ENCODE measurements at regions not wholly inside any gene's neighbourhood (a gene's known extent, or its start where the extent isn't known, plus 50 kb on each side); places are given as distances from the start of the nearest gene placed in this dataset.
"Not testable (repeated sequence)": the region's sequence is repeated elsewhere in the genome, so short reads cannot be mapped to it uniquely, and the experiment has no call there.

DNA sequence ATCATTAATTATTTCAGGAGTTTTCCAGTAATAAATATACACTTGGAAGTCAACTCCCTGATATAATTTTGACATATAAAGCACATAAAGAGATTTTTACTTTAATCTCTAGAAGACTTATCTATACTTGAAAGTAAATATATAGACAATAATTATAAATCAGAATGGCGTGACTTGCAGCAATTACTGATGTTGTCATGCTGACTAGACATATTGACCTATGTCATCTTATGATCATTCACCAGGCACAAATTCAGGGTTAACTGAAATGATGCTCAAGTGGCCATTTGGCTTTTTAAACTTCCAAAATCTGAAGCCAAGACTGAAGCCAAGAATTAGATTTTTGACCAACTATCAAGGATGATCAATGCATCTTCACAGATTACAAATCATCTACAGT lies 192.2 kb downstream of the MCHR2 start:
- DNase-seq (ENCODE audit: low read depth in 4 of 4, low spot score in 2 of 4), result no peak

DNA sequence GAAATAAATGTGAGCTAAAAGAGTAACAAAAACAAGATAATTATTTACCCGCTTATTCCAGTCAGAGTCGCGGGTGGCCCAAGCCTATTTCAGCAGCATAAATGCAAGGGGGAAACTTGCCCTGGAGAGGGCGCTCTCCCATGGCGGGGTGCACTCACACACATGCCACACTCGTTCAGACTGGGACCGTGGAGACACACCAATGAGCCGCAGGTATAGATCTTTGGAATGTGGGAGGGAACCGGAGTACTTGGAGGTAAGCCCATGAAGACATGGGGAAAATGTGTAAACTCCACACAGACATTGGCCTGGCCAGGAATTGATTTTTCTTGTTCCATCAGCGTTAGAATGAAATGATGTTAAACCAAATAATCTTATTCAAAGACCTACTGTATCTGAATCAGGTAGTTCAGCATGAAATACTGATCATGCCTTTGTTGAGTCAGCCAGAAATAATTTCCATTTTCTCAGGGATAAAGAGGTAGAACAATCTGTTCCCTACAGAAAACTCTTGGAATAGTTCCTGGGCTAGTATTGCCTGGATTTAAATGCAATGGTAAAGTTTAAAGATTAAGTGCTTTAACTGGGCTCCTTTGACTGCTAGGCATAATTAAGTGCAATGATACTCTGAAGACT lies 191.5 kb downstream of the MCHR2 start:
- DNase-seq (ENCODE audit: low read depth in 4 of 4, low spot score in 2 of 4), result no peak

DNA sequence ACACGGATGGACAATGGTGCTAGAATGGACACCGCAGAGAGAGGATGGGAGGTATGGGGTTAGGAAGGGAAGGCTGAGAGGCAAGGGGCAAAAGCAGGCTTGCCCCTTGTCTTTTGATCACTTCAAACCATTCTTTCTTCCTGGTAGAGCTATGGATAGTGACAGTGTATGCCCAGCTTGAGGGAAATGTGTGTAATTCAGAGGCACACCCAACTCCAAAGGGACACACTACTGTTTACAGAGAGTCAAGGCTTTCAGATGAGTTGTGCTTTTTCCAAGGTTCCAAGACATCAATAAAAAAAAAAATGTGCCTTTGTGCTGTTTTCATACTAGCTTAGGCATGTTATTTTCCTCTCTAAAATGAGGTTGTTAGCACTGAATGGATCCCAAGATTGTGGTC lies 185.0 kb downstream of the MCHR2 start:
- DNase-seq (ENCODE audit: low read depth in 4 of 4, low spot score in 2 of 4), result no peak

DNA sequence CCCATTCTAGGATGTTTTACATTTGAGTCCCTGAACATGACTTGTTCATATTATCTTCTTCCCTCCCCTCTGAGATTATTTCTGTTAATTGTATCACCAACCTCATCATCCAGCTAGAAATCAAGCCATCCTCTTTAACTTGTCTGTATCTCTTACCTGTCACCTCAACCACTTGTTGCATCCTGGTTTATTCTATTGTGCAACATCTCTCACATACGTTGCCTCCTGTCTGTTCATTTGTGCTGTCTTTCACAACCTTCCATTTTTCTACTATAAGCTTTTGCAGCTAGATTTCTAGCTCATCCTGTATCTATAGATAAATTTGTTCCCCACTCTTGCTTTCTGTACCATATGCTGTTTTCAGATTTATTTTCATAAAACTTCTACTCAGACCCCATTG lies 183.7 kb downstream of the MCHR2 start:
- DNase-seq (ENCODE audit: low read depth in 4 of 4, low spot score in 2 of 4), result no peak

DNA sequence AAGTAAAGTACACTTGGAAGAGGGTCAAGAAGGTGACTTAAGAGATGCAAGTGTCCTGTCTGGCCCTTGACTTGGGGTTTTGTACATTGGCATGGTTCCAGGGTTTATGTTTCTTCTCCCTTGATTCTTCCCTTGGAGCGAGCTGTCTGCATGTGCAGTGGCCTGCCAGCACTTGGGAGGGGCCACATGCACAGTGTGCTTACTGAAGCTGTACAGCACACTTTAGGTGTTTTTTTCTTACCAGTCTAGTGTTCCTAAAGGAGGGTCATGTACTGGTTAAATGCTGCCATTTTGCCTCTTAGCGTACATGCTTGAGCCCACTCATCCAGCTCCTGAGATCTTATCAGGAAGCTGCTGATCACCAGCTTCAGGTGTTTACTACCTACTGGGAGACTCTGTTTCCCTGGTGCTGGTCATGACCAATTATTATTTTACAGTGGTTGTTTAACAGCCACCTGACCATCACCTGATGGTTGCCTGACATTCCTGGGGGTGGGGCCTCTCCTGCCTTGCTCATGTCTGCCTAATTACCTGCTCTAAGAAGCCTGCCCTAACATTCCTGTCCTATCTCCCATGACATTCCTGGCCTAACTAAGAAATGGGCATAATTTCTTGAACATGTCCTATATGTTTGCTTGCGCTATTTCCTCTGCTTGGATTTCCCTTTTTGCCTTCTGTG lies 182.9 kb downstream of the MCHR2 start:
- no peak for DNase-seq (ENCODE audit: low read depth in 4 of 4, low spot score in 2 of 4)

DNA sequence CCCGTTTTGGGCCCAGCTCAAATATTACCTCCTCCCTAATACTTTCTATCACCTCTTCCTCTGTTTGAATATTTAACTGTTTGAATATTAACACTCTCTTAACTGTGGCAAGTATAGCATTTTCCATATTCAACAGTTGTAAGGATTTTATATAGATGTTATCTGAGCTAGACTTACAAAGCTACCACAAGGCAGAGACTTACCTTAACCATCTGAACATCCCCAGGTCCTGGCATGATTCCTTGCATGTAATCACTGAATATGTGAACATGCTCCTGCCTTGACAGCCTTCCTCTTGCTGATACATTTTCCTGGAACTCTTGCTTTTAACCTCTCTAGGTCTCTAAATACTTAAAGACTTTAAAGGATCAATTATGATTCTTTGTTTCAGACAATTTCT lies 182.4 kb downstream of the MCHR2 start:
- DNase-seq (ENCODE audit: low read depth in 4 of 4, low spot score in 2 of 4), result no peak

DNA sequence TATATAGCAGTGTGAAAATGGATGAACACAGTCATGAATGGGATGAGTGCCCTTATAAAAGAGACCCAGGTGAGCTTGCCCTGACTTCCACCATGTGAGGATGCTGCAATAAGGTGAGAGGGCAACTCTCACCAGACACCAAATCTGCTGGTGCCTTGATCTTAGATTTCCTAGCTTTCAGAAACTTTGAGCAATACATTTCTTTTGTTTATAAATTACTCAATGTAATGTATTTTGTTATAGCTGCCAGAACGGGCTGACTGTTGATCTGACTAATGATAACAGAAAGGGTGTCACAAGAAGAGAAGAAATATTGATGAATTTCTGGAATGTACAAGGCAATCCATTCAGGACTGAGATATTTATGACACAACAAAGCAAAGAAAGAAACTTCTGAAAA lies 180.5 kb downstream of the MCHR2 start:
- no peak for DNase-seq (ENCODE audit: low read depth in 4 of 4, low spot score in 2 of 4)

DNA sequence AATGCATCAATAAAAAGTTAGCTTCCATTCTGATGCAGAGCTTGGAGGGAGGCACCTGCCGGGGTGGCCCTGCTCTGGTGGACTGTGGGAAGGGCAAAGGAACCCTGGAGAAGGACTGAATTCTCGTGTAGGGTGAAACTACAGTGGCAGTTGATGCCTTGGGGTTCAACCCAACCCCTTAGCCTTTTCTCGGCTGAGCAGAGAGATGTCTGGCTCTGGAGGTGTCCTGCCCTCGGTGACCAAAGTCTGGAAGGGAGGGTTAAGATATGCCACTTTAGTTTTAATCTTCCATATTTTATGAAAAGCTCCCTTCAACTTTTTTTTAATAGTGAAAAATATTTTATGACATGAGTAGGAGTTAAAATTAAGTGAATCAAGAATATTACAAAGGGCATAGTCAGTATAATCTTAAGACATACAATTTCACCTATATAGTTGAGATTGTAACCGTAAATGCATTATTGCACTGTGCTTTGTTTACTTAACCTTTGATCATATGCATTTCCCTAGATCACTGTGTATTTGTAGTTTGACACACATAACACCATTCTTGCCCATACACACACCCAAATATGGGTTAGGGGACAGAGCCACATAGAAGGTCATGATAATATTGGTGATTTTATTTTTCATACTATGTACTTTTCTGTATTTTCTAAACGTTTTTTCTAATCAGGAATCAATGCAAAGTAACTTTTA lies 179.6 kb downstream of the MCHR2 start:
- no peak for DNase-seq (ENCODE audit: low read depth in 4 of 4, low spot score in 2 of 4)

DNA sequence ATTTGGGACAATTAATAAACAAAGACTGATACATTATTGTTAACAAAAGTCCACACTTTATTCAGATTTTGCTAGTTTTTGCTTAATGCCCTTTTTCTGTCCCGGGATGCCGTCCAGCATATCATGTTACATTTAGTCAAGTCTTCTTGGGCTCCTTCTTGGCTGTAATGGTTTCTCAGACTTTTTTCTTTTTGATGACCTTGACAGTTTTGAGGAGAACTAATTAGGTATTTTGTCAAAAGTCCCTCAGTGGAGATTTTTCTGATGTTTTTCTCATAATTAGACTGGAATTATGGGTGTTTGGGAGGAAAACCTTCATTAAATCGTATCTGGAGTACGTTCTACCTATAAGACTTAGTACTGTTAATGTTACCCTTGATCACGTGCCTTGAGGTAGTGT lies 177.2 kb downstream of the MCHR2 start:
- DNase-seq (ENCODE audit: low read depth in 4 of 4, low spot score in 2 of 4), result no peak

DNA sequence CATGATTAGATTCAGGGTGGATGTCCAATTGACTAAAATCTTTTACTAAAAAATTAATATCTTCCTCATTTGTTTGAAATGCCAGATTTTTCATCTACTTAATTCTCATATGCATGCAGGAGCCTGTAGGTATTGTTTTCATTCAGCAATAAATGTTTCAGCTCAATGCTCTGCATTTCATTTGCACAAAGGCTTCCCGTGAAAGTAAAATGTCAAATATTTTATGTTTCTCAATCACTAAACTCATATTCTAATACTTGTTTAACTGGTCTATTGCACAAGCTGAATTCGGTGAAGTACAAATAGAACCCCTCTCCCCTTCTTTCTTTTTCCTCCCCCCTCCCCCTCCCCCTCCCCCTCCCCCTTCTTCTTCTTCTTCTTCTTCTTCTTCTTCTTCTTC lies 175.9 kb downstream of the MCHR2 start:
- DNase-seq (ENCODE audit: low read depth in 4 of 4, low spot score in 2 of 4), result no peak

DNA sequence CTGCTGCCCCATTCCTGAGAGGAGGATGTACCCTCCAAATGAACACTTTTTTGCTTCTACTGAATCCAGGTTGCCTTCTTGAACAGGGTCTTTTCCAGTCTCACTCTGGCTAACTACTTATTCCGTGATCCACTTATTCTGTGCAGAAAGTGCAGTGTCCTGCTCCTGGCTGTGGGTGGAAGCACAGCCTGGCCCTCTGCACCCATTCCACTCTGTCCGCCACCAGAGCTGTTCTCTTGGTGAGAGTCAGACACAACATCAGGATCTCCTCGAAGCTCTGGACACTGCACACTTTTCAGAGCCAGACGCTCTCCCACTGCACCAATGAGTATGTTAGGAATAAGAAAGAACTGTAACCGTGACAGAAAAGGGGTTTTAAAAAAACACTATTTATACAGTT lies 174.2 kb downstream of the MCHR2 start:
- no peak for DNase-seq (ENCODE audit: low read depth in 4 of 4, low spot score in 2 of 4)

DNA sequence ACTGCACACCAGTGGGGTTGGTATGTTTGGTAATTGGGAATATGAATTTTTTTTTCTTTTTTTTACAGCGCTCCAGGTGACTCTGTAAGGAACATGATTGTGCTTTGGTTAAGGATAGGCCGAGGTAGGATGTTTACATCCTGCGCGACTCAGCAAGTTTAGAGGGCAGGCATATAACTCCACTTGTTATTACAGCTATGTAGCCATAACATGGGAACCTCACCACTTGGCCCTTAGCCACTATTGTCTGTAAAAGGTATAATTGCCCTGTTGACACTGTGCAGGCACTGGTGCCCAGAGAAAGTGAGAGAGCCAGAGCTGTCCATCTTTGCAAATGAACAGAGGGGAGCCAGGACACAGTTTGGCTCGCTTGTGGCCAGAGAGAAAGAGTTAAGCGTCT lies 172.9 kb downstream of the MCHR2 start:
- no peak for DNase-seq (ENCODE audit: low read depth in 4 of 4, low spot score in 2 of 4)

DNA sequence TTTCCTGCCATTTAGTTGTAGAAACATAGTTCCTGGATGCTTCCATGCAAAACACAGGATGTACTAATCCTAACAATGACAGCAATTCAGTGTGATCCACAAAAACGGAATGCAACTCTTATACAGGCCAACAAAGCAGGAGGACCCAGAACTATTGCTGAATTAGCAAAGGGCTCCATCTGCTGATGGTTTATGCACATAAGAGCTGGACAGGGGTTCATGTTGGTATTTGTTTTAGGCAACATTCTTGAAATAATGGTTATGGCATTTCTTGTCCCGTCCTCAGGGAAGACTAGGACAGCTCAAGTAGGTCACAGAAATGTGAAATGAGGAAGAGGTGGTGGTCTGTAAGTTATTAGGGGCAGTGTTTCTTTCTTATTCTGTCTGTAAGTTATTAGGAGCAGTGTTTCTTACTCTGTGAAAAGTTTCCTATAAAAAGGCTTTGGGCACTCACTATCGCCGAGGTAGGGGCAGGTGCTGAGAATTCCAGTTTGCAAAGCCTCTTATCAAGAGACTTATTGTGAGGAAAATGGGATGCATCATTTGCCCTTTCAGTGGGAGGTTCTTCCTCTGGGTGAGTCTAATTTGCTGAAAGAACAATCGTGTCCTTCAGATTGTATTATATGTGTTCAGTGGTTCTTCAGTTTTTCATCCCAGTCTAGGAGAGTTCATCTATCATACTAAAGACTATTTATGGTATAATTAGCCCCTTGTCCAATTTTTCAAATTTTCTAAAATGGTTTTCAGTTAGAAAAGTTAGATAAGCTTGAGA lies 171.1 kb downstream of the MCHR2 start:
- peak in 2 of 4 donors; percentile 7 to 23 for DNase-seq (ENCODE audit: low read depth in 4 of 4, low spot score in 2 of 4)

DNA sequence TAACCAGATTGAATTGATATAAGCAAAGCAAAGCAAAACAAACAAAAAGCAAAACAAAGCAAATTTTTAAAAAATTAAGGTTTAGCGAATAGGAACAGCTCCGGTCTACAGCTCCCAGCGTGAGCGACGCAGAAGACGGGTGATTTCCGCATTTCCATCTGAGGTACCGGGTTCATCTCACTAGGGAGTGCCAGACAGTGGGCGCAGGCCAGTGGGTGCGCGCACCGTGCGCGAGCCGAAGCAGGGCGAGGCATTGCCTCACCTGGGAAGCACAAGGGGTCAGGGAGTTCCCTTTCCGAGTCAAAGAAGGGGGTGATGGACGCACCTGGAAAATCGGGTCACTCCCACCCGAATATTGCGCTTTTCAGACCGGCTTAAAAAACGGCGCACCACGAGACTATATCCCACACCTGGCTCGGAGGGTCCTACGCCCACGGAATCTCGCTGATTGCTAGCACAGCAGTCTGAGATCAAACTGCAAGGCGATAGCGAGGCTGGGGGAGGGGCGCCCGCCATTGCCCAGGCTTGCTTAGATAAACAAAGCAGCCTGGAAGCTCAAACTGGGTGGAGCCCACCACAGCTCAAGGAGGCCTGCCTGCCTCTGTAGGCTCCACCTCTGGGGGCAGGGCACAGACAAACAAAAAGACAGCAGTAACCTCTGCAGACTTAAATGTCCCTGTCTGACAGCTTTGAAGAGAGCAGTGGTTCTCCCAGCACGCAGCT lies 170.3 kb downstream of the MCHR2 start:
- not testable (repeated sequence) for DNase-seq (ENCODE audit: low read depth in 4 of 4, low spot score in 2 of 4)

DNA sequence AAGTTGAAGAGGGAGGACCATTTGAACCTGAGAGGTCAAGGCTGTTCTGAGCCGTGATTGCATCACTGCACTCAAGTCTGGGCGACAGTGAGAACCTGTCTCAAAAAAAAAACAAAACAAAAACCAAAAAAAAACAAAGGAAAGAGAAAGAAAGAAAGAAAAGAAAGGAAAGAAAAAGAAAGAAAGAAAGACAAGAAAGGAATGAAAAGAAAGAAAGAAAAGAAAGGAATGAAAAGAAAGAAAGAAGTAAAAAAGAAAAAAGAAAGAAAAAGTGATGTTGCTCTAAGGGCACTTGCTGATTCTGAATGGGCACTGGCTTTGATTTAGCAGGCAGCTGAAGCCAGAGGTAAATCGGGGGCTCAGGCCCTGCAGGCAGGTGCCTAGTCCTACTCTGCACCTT lies 161.0 kb downstream of the MCHR2 start:
- no peak for DNase-seq (ENCODE audit: low read depth in 4 of 4, low spot score in 2 of 4)

DNA sequence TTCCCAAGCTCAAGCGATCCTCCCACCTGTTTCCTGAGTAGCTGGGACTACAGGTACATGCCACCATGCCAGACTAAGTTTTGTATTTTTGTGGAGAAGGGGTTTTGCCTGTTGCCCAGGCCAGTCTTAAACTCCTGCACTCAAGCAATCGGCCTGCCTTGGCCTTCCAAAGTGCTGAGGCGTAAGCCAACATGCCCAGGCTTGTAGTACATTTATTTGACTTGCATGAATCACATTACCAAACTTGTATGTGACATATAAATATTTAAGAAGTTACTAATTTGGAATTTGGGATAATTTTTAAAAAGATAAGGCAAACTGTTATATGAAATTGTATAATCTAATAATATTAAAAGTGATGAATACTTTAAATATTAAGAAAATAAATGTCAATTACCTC lies 157.6 kb downstream of the MCHR2 start:
- DNase-seq (ENCODE audit: low read depth in 4 of 4, low spot score in 2 of 4), result no peak

DNA sequence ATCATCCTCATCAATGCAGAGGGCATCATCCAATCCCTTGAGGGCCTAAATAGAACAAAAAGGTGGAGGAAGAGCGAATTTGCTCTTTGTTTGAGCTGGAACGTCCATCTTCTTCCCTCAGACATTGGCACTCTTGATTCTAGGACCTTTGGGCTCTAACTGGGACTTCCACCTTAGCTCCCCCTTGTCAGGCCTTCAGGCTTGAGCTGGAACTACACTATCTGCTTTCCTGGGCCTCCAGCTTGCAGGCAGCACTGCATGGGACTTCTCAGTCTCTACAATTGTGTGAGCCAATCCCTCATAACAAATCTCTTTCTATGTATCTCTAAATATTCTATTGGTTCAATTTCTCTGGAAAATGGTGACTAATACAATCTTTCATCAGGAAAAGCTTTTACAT lies 155.4 kb downstream of the MCHR2 start:
- DNase-seq (ENCODE audit: low read depth in 4 of 4, low spot score in 2 of 4), result no peak

DNA sequence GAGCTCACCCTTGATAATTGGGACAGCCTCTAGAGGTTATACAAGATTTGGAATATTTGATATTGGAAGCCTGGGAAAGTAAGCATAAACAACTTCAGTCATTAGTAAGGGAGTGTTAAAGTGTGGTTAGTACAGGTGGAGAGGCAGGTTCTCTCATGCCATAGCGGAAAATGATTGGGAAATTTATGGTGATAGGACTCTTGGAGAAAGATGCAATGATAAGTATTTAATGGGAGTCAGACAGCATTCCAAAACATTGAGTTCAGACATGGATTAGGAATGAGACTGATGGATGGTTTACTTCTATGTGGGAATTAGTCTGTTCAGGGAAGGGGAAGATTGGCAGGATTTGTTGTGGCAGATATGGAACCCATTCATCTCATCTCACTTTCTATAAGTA lies 152.7 kb downstream of the MCHR2 start:
- no peak for DNase-seq (ENCODE audit: low read depth in 4 of 4, low spot score in 2 of 4)

DNA sequence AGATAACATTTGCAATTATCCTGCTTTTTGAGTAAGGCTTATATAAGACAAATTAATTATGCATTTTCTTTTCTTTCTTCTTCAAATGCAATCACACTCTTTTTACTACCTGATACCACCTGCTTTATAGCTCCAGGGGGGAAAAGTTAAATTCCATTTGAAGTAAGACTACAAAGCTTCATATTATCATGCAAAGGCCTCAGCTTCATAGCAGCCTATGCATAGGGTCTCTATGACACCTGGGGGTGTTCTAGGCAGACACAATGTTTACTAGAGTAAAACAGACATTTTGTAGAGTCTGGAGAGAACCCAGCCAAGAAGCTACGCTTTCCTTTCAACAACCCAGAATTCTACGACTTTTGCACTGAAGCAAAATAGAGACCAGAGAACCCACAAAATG lies 148.0 kb downstream of the MCHR2 start:
- DNase-seq (ENCODE audit: low read depth in 4 of 4, low spot score in 2 of 4), result no peak

DNA sequence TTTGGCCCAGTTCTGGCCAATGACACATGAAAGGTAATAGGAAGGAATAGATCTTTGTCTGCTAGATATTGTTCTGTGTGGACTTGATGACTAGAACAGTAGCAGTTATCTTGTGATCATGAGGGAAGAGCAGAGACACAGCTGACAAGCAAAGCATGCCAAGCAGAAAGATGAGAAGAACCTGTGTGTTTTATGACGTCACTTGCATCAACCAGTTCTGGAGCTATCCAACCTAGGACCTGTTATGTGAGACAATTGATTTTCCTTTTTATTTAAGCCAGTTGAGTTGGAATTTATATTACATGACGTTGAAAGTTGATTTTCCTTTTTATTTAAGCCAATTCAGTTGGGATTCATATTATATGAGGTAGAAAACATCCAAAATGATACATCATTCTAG lies 143.2 kb downstream of the MCHR2 start:
- no peak for DNase-seq (ENCODE audit: low read depth in 4 of 4, low spot score in 2 of 4)

DNA sequence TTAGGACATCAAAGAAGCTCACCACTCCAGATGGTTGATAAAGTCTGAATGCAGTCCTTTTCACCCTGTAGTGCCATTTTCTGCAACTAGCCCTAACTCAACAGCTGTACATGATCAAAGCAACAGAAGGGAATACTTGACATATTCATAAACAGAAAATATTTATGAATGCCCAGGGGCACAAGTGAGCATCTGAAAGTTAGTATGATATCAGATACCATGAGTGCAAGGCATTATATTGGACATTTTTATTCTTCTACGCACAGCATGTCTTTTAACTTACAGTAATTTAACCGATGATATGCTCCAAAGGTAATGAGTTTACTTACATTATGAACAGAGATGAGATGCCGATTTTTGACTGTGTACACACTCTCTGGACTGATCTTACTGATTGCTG lies 142.0 kb downstream of the MCHR2 start:
- DNase-seq (ENCODE audit: low read depth in 4 of 4, low spot score in 2 of 4), result no peak

All from left renal cortex interstitium (tissue), 4 donors.